ENCODE measurements at regions not wholly inside any gene's neighbourhood (a gene's known extent, or its start where the extent isn't known, plus 50 kb on each side); places are given as distances from the start of the nearest gene placed in this dataset.

DNA sequence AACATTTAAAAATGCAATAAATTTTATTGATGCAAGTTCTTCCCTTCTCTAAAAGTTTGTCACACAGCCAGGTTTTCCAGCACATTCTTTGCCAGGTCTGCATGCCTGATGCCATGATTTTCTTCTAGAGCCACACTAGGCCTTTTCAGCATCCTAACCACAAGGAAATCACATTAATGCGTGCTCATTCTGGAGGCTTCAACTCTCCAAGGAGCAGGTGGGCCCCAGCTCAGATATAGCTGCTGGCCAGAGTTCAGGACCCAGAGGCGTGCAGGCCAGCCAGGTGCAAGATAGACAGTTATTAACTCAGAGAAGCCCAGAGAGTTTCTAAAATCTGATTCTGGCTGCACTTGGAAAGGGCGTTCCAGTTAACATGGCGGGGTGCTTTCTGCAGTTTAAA is 124.5 kb upstream of the MAF start:
- TF ChIP-seq, protein P1, sequence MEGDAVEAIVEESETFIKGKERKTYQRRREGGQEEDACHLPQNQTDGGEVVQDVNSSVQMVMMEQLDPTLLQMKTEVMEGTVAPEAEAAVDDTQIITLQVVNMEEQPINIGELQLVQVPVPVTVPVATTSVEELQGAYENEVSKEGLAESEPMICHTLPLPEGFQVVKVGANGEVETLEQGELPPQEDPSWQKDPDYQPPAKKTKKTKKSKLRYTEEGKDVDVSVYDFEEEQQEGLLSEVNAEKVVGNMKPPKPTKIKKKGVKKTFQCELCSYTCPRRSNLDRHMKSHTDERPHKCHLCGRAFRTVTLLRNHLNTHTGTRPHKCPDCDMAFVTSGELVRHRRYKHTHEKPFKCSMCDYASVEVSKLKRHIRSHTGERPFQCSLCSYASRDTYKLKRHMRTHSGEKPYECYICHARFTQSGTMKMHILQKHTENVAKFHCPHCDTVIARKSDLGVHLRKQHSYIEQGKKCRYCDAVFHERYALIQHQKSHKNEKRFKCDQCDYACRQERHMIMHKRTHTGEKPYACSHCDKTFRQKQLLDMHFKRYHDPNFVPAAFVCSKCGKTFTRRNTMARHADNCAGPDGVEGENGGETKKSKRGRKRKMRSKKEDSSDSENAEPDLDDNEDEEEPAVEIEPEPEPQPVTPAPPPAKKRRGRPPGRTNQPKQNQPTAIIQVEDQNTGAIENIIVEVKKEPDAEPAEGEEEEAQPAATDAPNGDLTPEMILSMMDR (IDR thresholded peaks at IDR 0.05): no peak
- TF ChIP-seq POLR2A (IDR thresholded peaks at IDR 0.05): no peak
- TF ChIP-seq EP300 (IDR thresholded peaks at IDR 0.05): no peak
- no peak for TF ChIP-seq POLR2AphosphoS5 (IDR thresholded peaks at IDR 0.05)
